ENCODE measurements at regions not wholly inside any gene's neighbourhood (a gene's known extent, or its start where the extent isn't known, plus 50 kb on each side); places are given as distances from the start of the nearest gene placed in this dataset.
"Not testable (repeated sequence)": the region's sequence is repeated elsewhere in the genome, so short reads cannot be mapped to it uniquely, and the experiment has no call there.

- not testable (repeated sequence) for TF ChIP-seq POLR2AphosphoS5 (IDR thresholded peaks at IDR 0.05)
- TF ChIP-seq, protein P1, sequence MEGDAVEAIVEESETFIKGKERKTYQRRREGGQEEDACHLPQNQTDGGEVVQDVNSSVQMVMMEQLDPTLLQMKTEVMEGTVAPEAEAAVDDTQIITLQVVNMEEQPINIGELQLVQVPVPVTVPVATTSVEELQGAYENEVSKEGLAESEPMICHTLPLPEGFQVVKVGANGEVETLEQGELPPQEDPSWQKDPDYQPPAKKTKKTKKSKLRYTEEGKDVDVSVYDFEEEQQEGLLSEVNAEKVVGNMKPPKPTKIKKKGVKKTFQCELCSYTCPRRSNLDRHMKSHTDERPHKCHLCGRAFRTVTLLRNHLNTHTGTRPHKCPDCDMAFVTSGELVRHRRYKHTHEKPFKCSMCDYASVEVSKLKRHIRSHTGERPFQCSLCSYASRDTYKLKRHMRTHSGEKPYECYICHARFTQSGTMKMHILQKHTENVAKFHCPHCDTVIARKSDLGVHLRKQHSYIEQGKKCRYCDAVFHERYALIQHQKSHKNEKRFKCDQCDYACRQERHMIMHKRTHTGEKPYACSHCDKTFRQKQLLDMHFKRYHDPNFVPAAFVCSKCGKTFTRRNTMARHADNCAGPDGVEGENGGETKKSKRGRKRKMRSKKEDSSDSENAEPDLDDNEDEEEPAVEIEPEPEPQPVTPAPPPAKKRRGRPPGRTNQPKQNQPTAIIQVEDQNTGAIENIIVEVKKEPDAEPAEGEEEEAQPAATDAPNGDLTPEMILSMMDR (IDR thresholded peaks at IDR 0.05) = not testable (repeated sequence)
Measured at GRCh38 chr7:32747443-32748148, 144.0 kb downstream of the KBTBD2 start.

All from gastroesophageal sphincter (tissue), 3 donors.